RPMI8226 (cell line): ENCODE measurements at regions not wholly inside any gene's neighbourhood (a gene's known extent, or its start where the extent isn't known, plus 50 kb on each side); places are given as distances from the start of the nearest gene placed in this dataset.
"Not testable (repeated sequence)": the region's sequence is repeated elsewhere in the genome, so short reads cannot be mapped to it uniquely, and the experiment has no call there.

Experiments used
- DNase-seq: peaks from one replicate; pipeline ENCODE4 v3.0.0-alpha.2; 2015

DNA sequence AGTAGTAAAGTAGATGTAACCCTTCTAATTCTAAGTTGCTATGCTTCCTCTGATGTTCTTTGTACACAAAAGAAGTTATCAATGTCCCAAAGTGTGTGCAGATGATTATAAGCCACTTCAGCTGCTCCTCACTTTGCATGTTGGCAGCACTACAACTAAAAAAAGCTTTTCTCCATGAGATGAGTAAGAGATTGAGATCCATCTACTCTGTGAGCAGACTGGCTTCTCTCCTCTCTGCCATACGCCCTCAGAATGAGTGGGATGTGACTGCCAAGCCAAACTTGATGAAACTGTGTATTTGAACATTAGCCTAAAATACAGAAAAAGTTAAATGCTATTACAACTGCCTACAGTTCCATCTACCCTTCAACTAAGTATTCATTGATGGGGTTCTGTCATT, 102.9 kb upstream of the ETV1 start:
- DNase-seq: no peak

DNA sequence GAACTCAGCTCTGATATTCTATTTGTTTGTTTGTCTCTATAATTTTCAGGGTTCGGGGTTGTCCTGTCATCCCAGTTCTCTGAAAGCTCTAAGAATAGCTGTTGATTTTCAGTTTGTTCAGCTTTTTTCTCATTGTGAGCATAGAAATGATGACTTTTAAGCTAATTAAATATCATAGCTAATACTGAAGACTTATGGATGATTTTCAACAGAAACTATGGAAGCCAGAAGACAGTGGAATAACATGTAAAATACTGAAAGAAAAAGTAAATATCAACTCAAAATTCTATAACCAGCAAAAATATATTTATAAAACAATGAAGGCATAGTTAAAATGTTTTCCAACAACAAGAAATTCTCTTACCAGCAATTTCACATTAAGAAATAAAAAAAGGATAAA, 96.4 kb upstream of the ETV1 start:
- DNase-seq: no peak

DNA sequence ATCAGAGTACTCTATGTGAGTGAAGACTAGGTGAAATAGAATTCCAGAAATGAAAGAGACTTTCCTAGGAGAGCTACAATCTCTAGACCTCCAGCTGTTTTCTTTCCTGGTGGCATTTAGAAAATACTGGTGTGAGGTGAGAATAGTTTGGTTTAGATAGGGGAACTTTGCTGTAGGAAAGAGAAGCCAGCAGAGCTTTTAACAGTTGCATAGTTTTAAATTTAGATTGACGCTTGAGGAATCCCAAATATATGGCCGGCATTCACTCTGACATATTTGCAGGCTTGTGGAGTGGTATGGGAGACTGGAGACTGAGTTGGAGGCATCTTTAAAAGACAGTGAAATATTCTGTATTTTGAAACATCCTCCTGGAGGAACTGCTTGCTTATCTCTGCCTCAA, 94.3 kb upstream of the ETV1 start:
- no peak for DNase-seq

DNA sequence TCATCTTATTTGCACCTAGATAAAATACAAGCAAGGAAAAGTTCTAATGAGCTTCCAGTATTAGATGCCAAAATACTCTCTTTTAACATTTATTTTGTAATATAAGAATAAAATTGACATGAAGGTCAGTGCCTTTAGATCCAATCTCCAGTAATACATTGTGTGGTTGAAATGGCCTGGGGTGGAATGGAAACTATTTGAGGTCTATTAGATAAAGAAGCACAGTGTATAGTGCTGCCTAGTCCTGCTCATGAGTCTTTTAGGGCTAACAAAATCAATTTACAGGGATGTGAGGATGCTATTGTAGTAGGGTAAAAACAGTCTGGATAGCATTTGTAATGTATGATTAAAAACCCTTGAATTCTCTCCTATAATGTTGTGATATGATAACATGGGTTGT, 84.5 kb upstream of the ETV1 start:
- DNase-seq: no peak

DNA sequence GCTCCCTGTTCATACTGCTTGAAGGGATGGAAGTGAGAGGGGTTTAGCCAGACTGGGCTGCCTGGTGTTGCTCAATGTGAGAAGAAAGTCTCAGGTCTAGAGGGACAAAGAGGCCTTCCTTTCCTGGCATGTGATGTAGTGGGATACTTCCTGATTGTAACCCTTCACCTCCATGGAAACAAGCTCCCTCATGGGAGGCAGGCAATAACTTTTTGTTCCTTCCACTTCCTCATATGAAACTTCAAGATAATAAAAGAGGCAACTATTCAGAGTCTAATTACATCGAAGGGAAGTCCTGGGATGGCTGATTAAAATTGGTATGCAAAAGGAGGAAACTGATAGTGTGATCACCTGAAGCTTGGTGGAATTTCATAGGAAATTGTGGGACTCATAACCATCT, 84.1 kb upstream of the ETV1 start:
- DNase-seq: no peak

DNA sequence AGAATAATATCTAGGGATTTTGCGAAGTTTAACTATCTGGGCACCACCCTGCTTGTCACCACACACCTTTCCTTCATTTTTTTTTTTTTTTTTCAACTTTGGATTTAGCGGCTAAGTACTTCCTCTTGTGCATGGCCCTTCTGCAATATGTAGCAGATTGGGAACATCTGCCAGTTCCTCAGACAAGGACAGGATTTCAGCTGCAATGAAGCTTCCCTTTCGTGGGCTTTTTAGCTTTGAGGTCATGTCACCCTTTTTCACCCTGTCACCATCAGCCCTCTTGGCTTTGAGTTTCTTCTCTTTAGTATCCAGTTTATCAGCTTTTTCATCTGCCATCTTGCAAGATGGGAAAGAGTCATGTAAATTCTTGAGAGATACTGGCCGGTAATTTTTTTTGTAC, 81.6 kb upstream of the ETV1 start:
- DNase-seq: no peak

GRCh38 chr7:14069961-14070360, 80.5 kb upstream of the ETV1 start:
- no peak for DNase-seq

DNA sequence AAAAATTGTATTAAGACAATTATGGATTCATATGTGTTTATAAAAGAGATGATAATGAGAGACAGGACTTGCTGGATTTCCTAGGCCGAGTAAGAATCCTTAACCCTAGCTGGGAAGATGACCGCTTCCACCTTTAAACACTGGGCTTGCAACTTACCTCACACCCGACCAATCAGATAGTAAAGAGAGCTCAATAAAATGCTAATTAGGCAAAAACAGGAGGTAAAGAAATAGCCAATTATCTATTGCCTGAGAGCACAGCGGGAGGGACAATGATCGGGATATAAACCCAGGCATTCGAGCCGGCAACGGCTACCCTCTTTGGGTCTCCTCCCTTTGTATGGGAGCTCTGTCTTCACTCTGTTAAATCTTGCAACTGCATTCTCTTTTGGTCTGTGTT, 77.3 kb upstream of the ETV1 start:
- DNase-seq: not testable (repeated sequence)

GRCh38 chr7:14065286-14065685, 75.8 kb upstream of the ETV1 start:
- DNase-seq: no peak

DNA sequence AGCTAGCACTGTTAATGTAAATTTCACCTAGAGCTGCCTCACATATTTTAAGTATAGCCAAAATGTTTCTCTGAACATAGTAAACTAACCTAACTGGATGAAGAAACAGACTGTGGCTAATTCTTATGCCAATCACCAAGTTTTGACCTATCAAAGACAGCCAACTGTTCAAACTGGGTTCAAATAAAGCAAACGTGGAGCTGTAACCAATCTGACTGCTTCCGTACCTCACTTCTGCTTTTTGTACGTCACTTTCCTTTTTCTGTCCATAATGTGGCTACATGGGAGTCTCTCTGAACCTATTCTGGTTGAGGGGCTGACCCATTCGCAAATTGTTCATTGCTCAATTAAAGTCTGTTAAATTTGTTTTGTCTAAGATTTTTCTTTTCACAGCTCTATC, 66.3 kb upstream of the ETV1 start:
- DNase-seq: no peak

DNA sequence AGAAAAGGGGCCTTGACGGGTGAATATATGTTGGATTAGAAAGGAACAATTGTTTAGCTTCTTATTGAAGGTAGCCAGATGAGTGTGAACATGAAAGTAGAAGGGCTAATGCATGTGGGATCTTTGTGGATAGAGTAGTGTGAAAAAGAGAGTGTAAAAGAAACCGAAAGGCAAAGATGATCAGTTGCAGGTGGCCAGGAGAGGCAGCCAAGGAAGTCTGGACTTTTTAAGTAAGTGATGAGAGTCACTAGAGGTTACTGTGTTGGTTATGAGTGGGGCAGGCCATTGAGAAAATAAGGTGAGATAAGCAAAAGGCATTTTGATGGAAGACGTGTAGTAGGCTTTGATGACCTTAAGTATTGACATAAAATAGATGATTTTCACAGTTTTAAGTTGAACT, 64.7 kb upstream of the ETV1 start:
- DNase-seq: no peak

GRCh38 chr7:14048889-14049288, 59.4 kb upstream of the ETV1 start:
- peak; percentile 33 for DNase-seq

- DNase-seq: no peak
These were observed 58.4 kb upstream of the ETV1 start for GRCh38 chr7:14047709-14048399.

DNA sequence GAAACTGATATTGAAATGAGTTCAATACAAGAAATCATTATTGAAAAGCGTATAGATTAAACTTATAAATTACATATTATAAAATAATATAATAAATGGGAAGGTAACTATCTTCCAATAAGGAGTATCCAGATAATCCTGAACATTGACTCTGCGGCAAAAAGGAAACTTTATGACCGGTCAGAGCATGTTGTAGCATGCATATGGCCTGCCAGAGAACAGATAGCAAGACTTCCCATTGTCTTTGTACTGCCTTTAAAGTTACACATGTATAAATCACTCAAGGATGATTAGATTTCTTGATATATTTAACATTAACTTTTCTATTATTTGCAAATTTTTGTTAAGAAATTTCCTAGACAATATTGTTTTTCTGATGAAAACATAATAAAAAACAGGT, 56.2 kb upstream of the ETV1 start:
- no peak for DNase-seq

DNA sequence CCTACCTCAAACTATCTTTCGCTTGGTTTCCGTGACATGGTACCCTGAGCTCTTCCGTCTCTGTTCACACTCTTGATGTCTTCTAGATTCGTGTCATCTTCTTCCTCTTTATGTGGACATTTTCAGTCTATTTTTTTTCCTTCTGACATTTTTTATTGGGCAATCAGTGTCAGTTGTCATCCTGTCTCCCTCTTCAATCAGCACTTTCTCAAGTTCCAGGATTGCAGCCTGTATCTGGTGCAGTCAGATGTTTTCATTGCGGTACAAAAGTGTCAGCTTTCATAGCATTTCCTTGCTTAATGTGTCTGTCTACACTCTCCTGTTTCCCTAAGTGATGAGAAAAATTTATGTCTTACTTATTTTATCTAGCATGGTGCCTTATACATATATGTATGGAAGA, 51.1 kb upstream of the ETV1 start:
- no peak for DNase-seq
